ENCODE measurements at regions not wholly inside any gene's neighbourhood (a gene's known extent, or its start where the extent isn't known, plus 50 kb on each side); places are given as distances from the start of the nearest gene placed in this dataset.

- Histone ChIP-seq H3K4me3 (no peak overlapping the region), H3K4me1 (ENCODE audit: insufficient read depth) (no peaks in the 10 kb centered on the region), H3K36me3 (replicated peaks; ENCODE audit: insufficient read depth, low read depth) (no peaks in the 10 kb centered on the region), H3K27me3 (no peaks in the 10 kb centered on the region), H4K20me1 (ENCODE audit: insufficient read depth, poor library complexity, severe bottlenecking) (no peaks in the 10 kb centered on the region), H3K9me3 (ENCODE audit: low read depth) (no peaks in the 10 kb centered on the region), H3K27ac (no peak overlapping the region), H2AFZ (no peak overlapping the region), H3K4me2 (no peak overlapping the region), H3K9me2 (replicated peaks; ENCODE audit: insufficient read depth) (no peaks in the 10 kb centered on the region), H3K79me2 (no peaks in the 10 kb centered on the region)
- TF ChIP-seq EZH2 (IDR thresholded peaks at IDR 0.05; ENCODE audit: borderline replicate concordance), result no peak
- TF ChIP-seq EZH2phosphoT487 (IDR thresholded peaks at IDR 0.05; ENCODE audit: low read depth, severe bottlenecking, unreplicated experiment), result no peak
- no peak for TF ChIP-seq CTCF (IDR thresholded peaks at IDR 0.05; ENCODE audit: poor library complexity)
- no peak for DNase-seq (ENCODE audit: low spot score)
- 85% methylated on average over 7 of the region's 7 CpGs for WGBS (ENCODE audit: low lambda C conversion rate, missing lambda C conversion rate)
Observed at GRCh38 chr2:236909193-236909504, 176.5 kb upstream of the COPS8 start.

GRCh38 chr2:236909802-236910201 is 175.9 kb upstream of the COPS8 start:
- Histone ChIP-seq H3K4me3 (no peak overlapping the region), H3K9me2 (replicated peaks; ENCODE audit: insufficient read depth) (no peaks in the 10 kb centered on the region), H3K79me2 (no peaks in the 10 kb centered on the region), H2AFZ (no peak overlapping the region), H3K27ac (no peak overlapping the region), H3K27me3 (no peaks in the 10 kb centered on the region), H3K4me2 (no peak overlapping the region), H4K20me1 (ENCODE audit: insufficient read depth, poor library complexity, severe bottlenecking) (no peaks in the 10 kb centered on the region), H3K36me3 (replicated peaks; ENCODE audit: insufficient read depth, low read depth) (no peaks in the 10 kb centered on the region), H3K4me1 (ENCODE audit: insufficient read depth) (no peaks in the 10 kb centered on the region), H3K9me3 (ENCODE audit: low read depth) (no peaks in the 10 kb centered on the region)
- DNase-seq (ENCODE audit: low spot score), result no peak
- 88% methylated on average over 7 of the region's 7 CpGs for WGBS (ENCODE audit: low lambda C conversion rate, missing lambda C conversion rate)
- TF ChIP-seq EZH2 (IDR thresholded peaks at IDR 0.05; ENCODE audit: borderline replicate concordance) (no peak), CTCF (IDR thresholded peaks at IDR 0.05; ENCODE audit: poor library complexity) (no peak), EZH2phosphoT487 (IDR thresholded peaks at IDR 0.05; ENCODE audit: low read depth, severe bottlenecking, unreplicated experiment) (no peak)

- Histone ChIP-seq H2AFZ (no peak overlapping the region), H3K36me3 (replicated peaks; ENCODE audit: insufficient read depth, low read depth) (no peaks in the 10 kb centered on the region), H3K4me1 (ENCODE audit: insufficient read depth) (no peaks in the 10 kb centered on the region), H3K27ac (no peak overlapping the region), H3K9me3 (ENCODE audit: low read depth) (no peaks in the 10 kb centered on the region), H3K4me3 (no peak overlapping the region), H3K27me3 (no peaks in the 10 kb centered on the region), H3K79me2 (no peaks in the 10 kb centered on the region), H3K9me2 (replicated peaks; ENCODE audit: insufficient read depth) (no peaks in the 10 kb centered on the region), H4K20me1 (ENCODE audit: insufficient read depth, poor library complexity, severe bottlenecking) (no peaks in the 10 kb centered on the region), H3K4me2 (no peak overlapping the region)
- DNase-seq (ENCODE audit: low spot score), result peak; percentile 27
- TF ChIP-seq EZH2 (IDR thresholded peaks at IDR 0.05; ENCODE audit: borderline replicate concordance) (no peak), CTCF (IDR thresholded peaks at IDR 0.05; ENCODE audit: poor library complexity) (no peak), EZH2phosphoT487 (IDR thresholded peaks at IDR 0.05; ENCODE audit: low read depth, severe bottlenecking, unreplicated experiment) (no peak)
- 66% methylated on average over 14 of the region's 14 CpGs for WGBS (ENCODE audit: low lambda C conversion rate, missing lambda C conversion rate)
Observed at GRCh38 chr2:236910781-236911495, 174.8 kb upstream of the COPS8 start.
